Nephron progenitor cell (in vitro differentiated cells): ENCODE measurements at regions not wholly inside any gene's neighbourhood (a gene's known extent, or its start where the extent isn't known, plus 50 kb on each side); places are given as distances from the start of the nearest gene placed in this dataset.

ENCODE experiments used
- DNase-seq: peaks from one replicate; pipeline ENCODE4 v3.0.0; 2021
- H3K27ac Mint-ChIP-seq: 2 replicates; pipeline ENCODE4 v1.8.0; 2021; ENCODE audit warnings: mild to moderate bottlenecking, moderate library complexity, mixed read lengths
- H3K27me3 Mint-ChIP-seq: 2 replicates; pipeline ENCODE4 v1.8.0; 2021; ENCODE audit warnings: mild to moderate bottlenecking, low read depth, mixed read lengths; ENCODE audit not compliant: poor library complexity
- H3K36me3 Mint-ChIP-seq: 2 replicates; pipeline ENCODE4 v1.8.0; 2021; ENCODE audit warnings: low read depth, mixed read lengths
- H3K4me1 Mint-ChIP-seq: 2 replicates; pipeline ENCODE4 v1.8.0; 2021; ENCODE audit warnings: mixed read lengths
- H3K4me3 Mint-ChIP-seq: 2 replicates; pipeline ENCODE4 v1.8.0; 2021; ENCODE audit warnings: mild to moderate bottlenecking, moderate library complexity, mixed read lengths
- H3K9me3 Mint-ChIP-seq: 2 replicates; pipeline ENCODE4 v1.8.0; 2021; ENCODE audit warnings: mild to moderate bottlenecking, moderate library complexity, mixed read lengths
- TF ChIP-seq, protein P1 (sequence below): fragments of 200-600 bp; sonication (generic); IDR thresholded peaks from 2 replicates; pipeline ENCODE4 v1.5.0; 2021; ENCODE audit warnings: antibody characterized with exemption

DNA sequence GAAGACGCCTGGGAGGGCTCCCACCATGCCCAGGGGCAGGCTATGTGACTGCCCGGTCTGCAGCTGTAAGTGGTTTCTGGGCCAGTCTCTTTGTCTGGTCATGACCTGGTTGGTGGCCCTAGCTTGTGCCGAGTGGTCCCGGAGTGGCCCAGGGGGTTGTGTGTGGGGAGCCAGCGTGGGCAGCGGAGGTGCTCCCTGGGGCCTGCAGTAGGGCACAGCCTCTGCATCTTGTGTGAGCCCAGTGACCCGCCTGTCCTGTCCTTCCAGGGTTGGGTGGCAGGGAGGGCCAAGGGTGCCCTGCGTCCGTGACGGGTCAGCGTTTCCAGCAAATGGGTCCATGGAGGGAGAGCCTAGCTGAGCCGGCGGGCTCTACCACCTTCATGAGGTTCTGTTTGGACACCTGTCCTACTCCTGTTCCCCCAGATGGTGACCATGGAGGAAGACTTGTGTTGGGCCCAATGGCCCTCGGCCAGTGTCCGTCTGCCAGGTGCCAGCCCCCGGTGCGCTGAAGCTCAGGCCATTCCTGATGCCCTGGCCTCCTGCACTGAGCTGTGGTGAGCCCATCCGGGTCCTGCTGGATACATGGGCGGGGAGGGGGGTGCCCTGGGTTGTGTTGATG lies 215.4 kb downstream of the SNRPN start:
- Mint-ChIP-seq H3K9me3 (peaks cover 52% of the 10 kb centered on the region), H3K27me3 (peaks cover 7% of the 10 kb centered on the region), H3K4me1 (no peaks in the 10 kb centered on the region), H3K27ac (no peak overlapping the region), H3K4me3 (no peak overlapping the region), H3K36me3 (no peaks in the 10 kb centered on the region)
- DNase-seq, result no peak
- TF ChIP-seq, protein P1, sequence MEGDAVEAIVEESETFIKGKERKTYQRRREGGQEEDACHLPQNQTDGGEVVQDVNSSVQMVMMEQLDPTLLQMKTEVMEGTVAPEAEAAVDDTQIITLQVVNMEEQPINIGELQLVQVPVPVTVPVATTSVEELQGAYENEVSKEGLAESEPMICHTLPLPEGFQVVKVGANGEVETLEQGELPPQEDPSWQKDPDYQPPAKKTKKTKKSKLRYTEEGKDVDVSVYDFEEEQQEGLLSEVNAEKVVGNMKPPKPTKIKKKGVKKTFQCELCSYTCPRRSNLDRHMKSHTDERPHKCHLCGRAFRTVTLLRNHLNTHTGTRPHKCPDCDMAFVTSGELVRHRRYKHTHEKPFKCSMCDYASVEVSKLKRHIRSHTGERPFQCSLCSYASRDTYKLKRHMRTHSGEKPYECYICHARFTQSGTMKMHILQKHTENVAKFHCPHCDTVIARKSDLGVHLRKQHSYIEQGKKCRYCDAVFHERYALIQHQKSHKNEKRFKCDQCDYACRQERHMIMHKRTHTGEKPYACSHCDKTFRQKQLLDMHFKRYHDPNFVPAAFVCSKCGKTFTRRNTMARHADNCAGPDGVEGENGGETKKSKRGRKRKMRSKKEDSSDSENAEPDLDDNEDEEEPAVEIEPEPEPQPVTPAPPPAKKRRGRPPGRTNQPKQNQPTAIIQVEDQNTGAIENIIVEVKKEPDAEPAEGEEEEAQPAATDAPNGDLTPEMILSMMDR, result no peak

GRCh38 chr15:25170781-25171110 lies 216.0 kb downstream of the SNRPN start:
- H3K4me1 Mint-ChIP-seq, result no peaks in the 10 kb centered on the region
- no peak for DNase-seq
- TF ChIP-seq, protein P1, result no peak
- H3K27ac Mint-ChIP-seq, result no peak overlapping the region
- peaks cover 53% of the 10 kb centered on the region for H3K9me3 Mint-ChIP-seq
- no peaks in the 10 kb centered on the region for H3K36me3 Mint-ChIP-seq
- peaks cover 7% of the 10 kb centered on the region for H3K27me3 Mint-ChIP-seq
- H3K4me3 Mint-ChIP-seq, result no peak overlapping the region

DNA sequence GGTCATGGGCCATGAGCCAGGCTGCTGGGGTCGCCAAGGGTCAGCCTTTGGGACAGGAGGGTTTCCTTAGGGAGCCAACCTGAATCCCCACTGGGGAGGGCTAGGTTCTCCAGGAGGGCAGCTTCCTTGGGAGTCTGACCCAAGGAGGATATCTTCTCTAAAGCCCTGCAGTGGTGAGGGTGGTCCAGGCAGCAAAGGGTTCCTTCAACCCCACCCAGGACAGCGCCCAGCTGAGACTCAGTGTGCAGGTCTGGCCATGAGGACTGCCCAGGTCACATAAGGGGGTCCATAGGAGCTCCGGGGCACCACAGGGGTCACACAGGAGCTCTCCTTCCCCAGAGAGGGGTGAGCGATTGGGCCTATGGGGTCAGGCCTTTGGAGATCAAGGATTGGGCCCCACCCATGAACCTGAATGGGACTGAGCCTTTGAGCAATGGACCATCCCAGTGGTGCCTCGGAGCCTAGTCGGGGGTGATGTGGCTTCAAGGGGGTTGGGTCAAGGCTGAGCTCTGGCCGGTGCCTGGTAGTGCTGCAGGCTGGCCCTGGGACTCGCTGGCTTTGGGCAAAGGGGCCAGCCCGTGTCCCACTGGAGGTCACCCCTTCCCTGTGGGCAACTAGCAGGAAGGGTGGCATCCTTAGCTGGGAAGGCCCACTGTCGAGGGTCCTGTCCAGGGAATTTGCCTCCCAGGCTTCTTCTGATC lies 216.5 kb downstream of the SNRPN start:
- Mint-ChIP-seq H3K27ac (no peak overlapping the region), H3K4me1 (no peaks in the 10 kb centered on the region), H3K9me3 (peaks cover 55% of the 10 kb centered on the region), H3K36me3 (no peaks in the 10 kb centered on the region), H3K4me3 (no peak overlapping the region), H3K27me3 (peaks cover 7% of the 10 kb centered on the region)
- DNase-seq, result no peak
- TF ChIP-seq, protein P1, result no peak

DNA sequence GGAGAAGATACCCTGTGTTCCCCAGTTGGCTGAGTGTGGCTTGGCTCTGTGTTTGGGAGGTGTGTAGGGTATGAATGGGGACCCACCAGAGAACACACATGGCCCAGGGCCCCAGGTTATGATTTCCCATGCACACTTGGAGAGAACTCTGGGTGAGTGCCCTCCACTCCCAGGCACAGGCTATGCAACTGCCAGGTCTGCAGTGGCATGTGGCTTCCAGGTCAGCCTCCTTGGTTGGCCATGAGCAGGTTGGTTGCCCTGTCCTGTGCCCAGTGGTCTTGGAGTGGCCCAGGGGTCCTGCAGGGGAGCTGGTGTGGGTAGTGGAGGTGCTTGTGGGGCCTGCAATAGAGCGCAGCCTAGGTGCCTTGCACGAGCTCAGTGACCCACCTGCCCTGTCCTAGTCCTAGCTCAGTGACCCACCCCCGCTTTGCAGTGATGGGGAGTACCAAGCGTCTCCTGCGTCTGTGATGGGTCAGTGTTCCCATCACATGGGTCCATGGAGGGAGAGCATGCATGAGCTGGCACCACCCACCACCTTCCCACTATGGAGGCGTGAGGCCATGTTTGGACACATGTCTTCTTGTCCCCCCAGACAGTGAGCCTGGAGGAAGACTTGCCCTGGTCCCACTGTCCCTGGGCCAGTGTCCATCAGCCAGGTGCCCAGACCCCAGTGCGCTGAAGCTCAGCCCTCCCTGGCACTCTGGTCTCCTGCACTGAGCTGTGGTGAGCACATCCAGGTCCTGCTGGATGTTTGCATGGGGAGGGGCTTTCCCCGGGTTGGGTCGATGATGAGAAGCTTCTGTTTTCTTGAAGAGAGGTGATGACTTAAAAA lies 217.3 kb downstream of the SNRPN start:
- H3K27ac Mint-ChIP-seq, result no peak overlapping the region
- H3K4me1 Mint-ChIP-seq, result no peaks in the 10 kb centered on the region
- TF ChIP-seq, protein P1, result no peak
- H3K36me3 Mint-ChIP-seq, result no peaks in the 10 kb centered on the region
- no peak for DNase-seq
- no peak overlapping the region for H3K4me3 Mint-ChIP-seq
- peaks cover 5% of the 10 kb centered on the region for H3K27me3 Mint-ChIP-seq
- peaks cover 63% of the 10 kb centered on the region for H3K9me3 Mint-ChIP-seq

- H3K27me3 Mint-ChIP-seq, result peaks cover 5% of the 10 kb centered on the region
- TF ChIP-seq, protein P1, result no peak
- H3K27ac Mint-ChIP-seq, result no peak overlapping the region
- no peaks in the 10 kb centered on the region for H3K4me1 Mint-ChIP-seq
- H3K9me3 Mint-ChIP-seq, result peaks cover 69% of the 10 kb centered on the region
- no peak for DNase-seq
- H3K4me3 Mint-ChIP-seq, result no peak overlapping the region
- no peaks in the 10 kb centered on the region for H3K36me3 Mint-ChIP-seq
Observed at GRCh38 chr15:25172691-25173090, 217.9 kb downstream of the SNRPN start.
